ENCODE measurements at regions not wholly inside any gene's neighbourhood (a gene's known extent, or its start where the extent isn't known, plus 50 kb on each side); places are given as distances from the start of the nearest gene placed in this dataset.

DNA sequence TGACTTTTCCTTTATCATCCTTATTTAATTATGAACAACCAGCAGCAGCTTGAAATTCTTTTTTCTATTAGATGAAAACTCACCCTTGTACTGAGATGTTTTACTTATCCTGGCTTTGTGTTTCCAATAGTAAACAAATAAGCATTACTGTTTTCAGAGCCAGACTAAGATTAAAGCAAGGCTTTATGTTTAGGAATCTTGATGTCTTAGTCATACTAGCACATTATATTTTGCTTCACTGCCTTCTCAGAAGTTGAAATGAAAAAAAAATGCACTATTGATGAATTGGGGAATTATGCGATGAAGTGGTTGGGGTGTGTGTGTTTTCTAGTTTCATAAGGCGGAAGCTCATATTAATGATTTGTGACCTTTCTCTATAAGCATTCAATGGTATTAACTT is 301.2 kb upstream of the E2F7 start:
- Histone ChIP-seq H3K4me3 (ENCODE audit: low read length in 2 of 2) (no peak overlapping the region), H3K9me3 (ENCODE audit: control insufficient read depth in 1 of 2, low read length in 2 of 2) (no peaks in the 10 kb centered on the region), H3K36me3 (ENCODE audit: insufficient read depth, low read length) (no peaks in the 10 kb centered on the region), H3K27ac (ENCODE audit: low read depth, low read length) (no peak overlapping the region), H3K4me1 (ENCODE audit: insufficient read depth, low read length) (no peaks in the 10 kb centered on the region), H3K27me3 (ENCODE audit: insufficient read depth, low read length) (no peaks in the 10 kb centered on the region)
- ChIA-PET CTCF (ENCODE audit: partially characterized antibody) (no interaction called here), POLR2A (ENCODE audit: partially characterized antibody) (no interaction called here)
- Mint-ChIP-seq H3K27me3 (no peaks in the 10 kb centered on the region), H3K4me1 (no peaks in the 10 kb centered on the region), H3K36me3 (no peaks in the 10 kb centered on the region), H3K4me3 (no peak overlapping the region), H3K9me3 (peaks cover 0 to 4% (median 0%) of the 10 kb centered on the region in 8 donors), H3K27ac (no peak overlapping the region)
- DNase-seq: no peak
- intact Hi-C loops (cut with micrococcal nuclease): no loop called here

- intact Hi-C loops (cut with micrococcal nuclease): no loop called here
- H3K9me3 ChIP-seq (ENCODE audit: control insufficient read depth in 1 of 2, low read length in 2 of 2): no peaks in the 10 kb centered on the region
- no peak overlapping the region for H3K27ac ChIP-seq (ENCODE audit: low read depth, low read length)
- CTCF ChIA-PET (ENCODE audit: partially characterized antibody): no interaction called here
- H3K27me3 Mint-ChIP-seq: no peaks in the 10 kb centered on the region
- H3K36me3 Mint-ChIP-seq: no peaks in the 10 kb centered on the region
- no peak overlapping the region for H3K4me3 Mint-ChIP-seq
- H3K27me3 ChIP-seq (ENCODE audit: insufficient read depth, low read length): no peaks in the 10 kb centered on the region
- H3K27ac Mint-ChIP-seq: no peak overlapping the region
- peaks cover 0 to 2% (median 0%) of the 10 kb centered on the region in 8 donors for H3K9me3 Mint-ChIP-seq
- H3K4me3 ChIP-seq (ENCODE audit: low read length in 2 of 2): no peak overlapping the region
- no peak for DNase-seq
- H3K4me1 ChIP-seq (ENCODE audit: insufficient read depth, low read length): no peaks in the 10 kb centered on the region
- H3K4me1 Mint-ChIP-seq: no peaks in the 10 kb centered on the region
- H3K36me3 ChIP-seq (ENCODE audit: insufficient read depth, low read length): no peaks in the 10 kb centered on the region
- POLR2A ChIA-PET (ENCODE audit: partially characterized antibody): no interaction called here
Observed at GRCh38 chr12:77364400-77364799, 299.0 kb upstream of the E2F7 start.

GRCh38 chr12:77362509-77363210 is 297.3 kb upstream of the E2F7 start:
- Mint-ChIP-seq H3K36me3 (no peaks in the 10 kb centered on the region), H3K27ac (no peak overlapping the region), H3K4me1 (no peaks in the 10 kb centered on the region), H3K4me3 (no peak overlapping the region), H3K27me3 (no peaks in the 10 kb centered on the region), H3K9me3 (peaks cover 0 to 4% (median 0%) of the 10 kb centered on the region in 8 donors)
- ChIA-PET CTCF (ENCODE audit: partially characterized antibody) (no interaction called here), POLR2A (ENCODE audit: partially characterized antibody) (no interaction called here)
- Histone ChIP-seq H3K27ac (ENCODE audit: low read depth, low read length) (no peak overlapping the region), H3K4me3 (ENCODE audit: low read length in 2 of 2) (no peak overlapping the region), H3K4me1 (ENCODE audit: insufficient read depth, low read length) (no peaks in the 10 kb centered on the region), H3K27me3 (ENCODE audit: insufficient read depth, low read length) (no peaks in the 10 kb centered on the region), H3K36me3 (ENCODE audit: insufficient read depth, low read length) (no peaks in the 10 kb centered on the region), H3K9me3 (ENCODE audit: control insufficient read depth in 1 of 2, low read length in 2 of 2) (no peaks in the 10 kb centered on the region)
- no peak for DNase-seq
- intact Hi-C loops (cut with micrococcal nuclease): no loop called here

- Histone ChIP-seq H3K9me3 (ENCODE audit: control insufficient read depth in 1 of 2, low read length in 2 of 2) (no peaks in the 10 kb centered on the region), H3K4me1 (ENCODE audit: insufficient read depth, low read length) (no peaks in the 10 kb centered on the region), H3K4me3 (ENCODE audit: low read length in 2 of 2) (no peak overlapping the region), H3K27me3 (ENCODE audit: insufficient read depth, low read length) (no peaks in the 10 kb centered on the region), H3K27ac (ENCODE audit: low read depth, low read length) (no peak overlapping the region), H3K36me3 (ENCODE audit: insufficient read depth, low read length) (no peaks in the 10 kb centered on the region)
- CTCF ChIA-PET (ENCODE audit: partially characterized antibody): no interaction called here
- DNase-seq: no peak
- H3K4me1 Mint-ChIP-seq: no peaks in the 10 kb centered on the region
- peaks cover 0 to 4% (median 0%) of the 10 kb centered on the region in 8 donors for H3K9me3 Mint-ChIP-seq
- intact Hi-C loops (cut with micrococcal nuclease): no loop called here
- no peaks in the 10 kb centered on the region for H3K36me3 Mint-ChIP-seq
- POLR2A ChIA-PET (ENCODE audit: partially characterized antibody): no interaction called here
- no peaks in the 10 kb centered on the region for H3K27me3 Mint-ChIP-seq
- H3K27ac Mint-ChIP-seq: no peak overlapping the region
- no peak overlapping the region for H3K4me3 Mint-ChIP-seq
Observed at GRCh38 chr12:77357655-77358054, 292.3 kb upstream of the E2F7 start.

DNA sequence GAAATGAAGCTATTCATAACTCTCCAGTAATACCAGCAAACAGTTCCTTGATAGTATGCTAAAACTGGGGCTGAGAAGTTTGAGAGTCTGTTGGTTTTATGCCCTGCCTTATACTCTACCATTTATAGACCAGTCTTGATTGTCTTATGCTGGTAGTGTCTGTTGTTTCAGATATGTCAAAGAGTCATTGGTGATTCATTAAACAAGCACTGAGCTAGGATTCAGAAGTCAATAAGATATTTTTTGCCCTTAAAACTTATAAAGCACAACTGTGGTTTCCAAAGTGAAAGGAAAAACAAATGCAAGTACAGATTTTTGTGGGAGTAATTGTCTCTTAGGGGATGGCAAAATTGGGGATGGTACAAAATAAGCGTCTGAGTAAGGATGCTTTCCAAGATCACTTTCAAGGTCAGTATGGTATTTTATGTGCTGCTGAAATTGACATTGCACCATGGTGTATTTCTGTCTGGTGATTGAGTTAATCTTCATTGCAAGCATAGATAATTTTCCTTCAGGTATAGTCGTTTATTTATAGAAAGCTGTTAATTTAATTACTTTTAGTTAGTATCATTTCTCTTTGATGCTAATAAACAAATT is 289.5 kb upstream of the E2F7 start:
- ChIA-PET POLR2A (ENCODE audit: partially characterized antibody) (no interaction called here), CTCF (ENCODE audit: partially characterized antibody) (no interaction called here)
- Mint-ChIP-seq H3K27ac (no peak overlapping the region), H3K27me3 (no peaks in the 10 kb centered on the region), H3K36me3 (no peaks in the 10 kb centered on the region), H3K4me3 (no peak overlapping the region), H3K9me3 (peaks cover 0 to 8% (median 0%) of the 10 kb centered on the region in 8 donors), H3K4me1 (no peaks in the 10 kb centered on the region)
- Histone ChIP-seq H3K27ac (ENCODE audit: low read depth, low read length) (no peak overlapping the region), H3K4me3 (ENCODE audit: low read length in 2 of 2) (no peak overlapping the region), H3K4me1 (ENCODE audit: insufficient read depth, low read length) (no peaks in the 10 kb centered on the region), H3K36me3 (ENCODE audit: insufficient read depth, low read length) (no peaks in the 10 kb centered on the region), H3K27me3 (ENCODE audit: insufficient read depth, low read length) (no peaks in the 10 kb centered on the region), H3K9me3 (ENCODE audit: control insufficient read depth in 1 of 2, low read length in 2 of 2) (no peaks in the 10 kb centered on the region)
- intact Hi-C loops (cut with micrococcal nuclease): no loop called here
- DNase-seq: no peak

- H3K27ac ChIP-seq (ENCODE audit: low read depth, low read length): no peak overlapping the region
- ChIA-PET POLR2A (ENCODE audit: partially characterized antibody) (no interaction called here), CTCF (ENCODE audit: partially characterized antibody) (no interaction called here)
- H3K4me3 ChIP-seq (ENCODE audit: low read length in 2 of 2): no peak overlapping the region
- no peak overlapping the region for H3K27ac Mint-ChIP-seq
- intact Hi-C loops (cut with micrococcal nuclease): no loop called here
- H3K27me3 ChIP-seq (ENCODE audit: insufficient read depth, low read length): no peaks in the 10 kb centered on the region
- DNase-seq: no peak
- H3K9me3 Mint-ChIP-seq: peaks cover 0 to 7% (median 0%) of the 10 kb centered on the region in 8 donors
- no peak overlapping the region for H3K4me3 Mint-ChIP-seq
- no peaks in the 10 kb centered on the region for H3K27me3 Mint-ChIP-seq
- no peaks in the 10 kb centered on the region for H3K36me3 ChIP-seq (ENCODE audit: insufficient read depth, low read length)
- no peaks in the 10 kb centered on the region for H3K9me3 ChIP-seq (ENCODE audit: control insufficient read depth in 1 of 2, low read length in 2 of 2)
- H3K4me1 Mint-ChIP-seq: no peaks in the 10 kb centered on the region
- no peaks in the 10 kb centered on the region for H3K36me3 Mint-ChIP-seq
- no peaks in the 10 kb centered on the region for H3K4me1 ChIP-seq (ENCODE audit: insufficient read depth, low read length)
Observed at GRCh38 chr12:77352946-77353345, 287.6 kb upstream of the E2F7 start.

- CTCF ChIA-PET (ENCODE audit: partially characterized antibody): interaction anchor here (0.6 kb wide), 1 partner anchor 1573 kb away, joined by 3 read pairs; no protein-coding TSS in a partner anchor
- Histone ChIP-seq H3K36me3 (ENCODE audit: insufficient read depth, low read length) (no peaks in the 10 kb centered on the region), H3K27me3 (ENCODE audit: insufficient read depth, low read length) (no peaks in the 10 kb centered on the region), H3K4me3 (ENCODE audit: low read length in 2 of 2) (no peak overlapping the region), H3K9me3 (ENCODE audit: control insufficient read depth in 1 of 2, low read length in 2 of 2) (no peaks in the 10 kb centered on the region), H3K27ac (ENCODE audit: low read depth, low read length) (no peak overlapping the region), H3K4me1 (ENCODE audit: insufficient read depth, low read length) (no peaks in the 10 kb centered on the region)
- Mint-ChIP-seq H3K4me1 (no peaks in the 10 kb centered on the region), H3K27ac (no peak overlapping the region), H3K36me3 (no peaks in the 10 kb centered on the region), H3K27me3 (no peaks in the 10 kb centered on the region), H3K9me3 (peaks cover 0 to 4% (median 0%) of the 10 kb centered on the region in 8 donors), H3K4me3 (no peak overlapping the region)
- POLR2A ChIA-PET (ENCODE audit: partially characterized antibody): no interaction called here
- no peak for DNase-seq
- intact Hi-C loops (cut with micrococcal nuclease): no loop called here
Observed at GRCh38 chr12:77351860-77352259, 286.5 kb upstream of the E2F7 start.
